ENCODE measurements at regions not wholly inside any gene's neighbourhood (a gene's known extent, or its start where the extent isn't known, plus 50 kb on each side); places are given as distances from the start of the nearest gene placed in this dataset.

- TF ChIP-seq POLR2A (IDR thresholded peaks at IDR 0.05), result no peak
- TF ChIP-seq CTCF (IDR thresholded peaks at IDR 0.05), result no peak
Measured at GRCh38 chr15:96735632-96736240, 405.2 kb downstream of the NR2F2 start.

Measured in ovary (tissue), 3 donors.